Lung microvascular endothelial cell (primary cell): ENCODE measurements at regions not wholly inside any gene's neighbourhood (a gene's known extent, or its start where the extent isn't known, plus 50 kb on each side); places are given as distances from the start of the nearest gene placed in this dataset.
A peak's percentile ranks its signal among the peaks of the same experiment; 100 is the strongest.

Experiments used
- DNase-seq, 2 donors: peaks; one replicate each; pipeline versions ENCODE4 v3.0.0 to v3.0.0-alpha.2; 2010; ENCODE audit warnings: low read depth in 2 of 2

DNA sequence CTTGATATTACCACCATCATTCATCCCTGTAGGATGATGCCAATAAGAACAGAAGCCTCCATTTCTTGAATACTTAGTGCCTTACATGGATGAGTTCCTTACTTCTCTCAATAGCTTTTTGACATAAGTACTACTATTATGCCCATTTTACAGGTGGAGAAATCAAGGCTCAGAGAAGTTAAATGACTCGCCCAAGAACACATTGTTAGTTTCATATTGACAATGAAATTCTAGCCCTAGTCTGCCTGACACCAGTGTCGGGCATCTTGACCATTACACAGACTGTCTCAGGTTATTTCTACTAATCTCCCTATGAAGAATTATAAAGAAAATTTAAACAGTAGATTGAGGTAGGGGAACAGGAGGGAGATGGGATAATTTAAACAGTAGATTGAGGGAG is 52.5 kb upstream of the ARL8B start:
- DNase-seq, result no peak

DNA sequence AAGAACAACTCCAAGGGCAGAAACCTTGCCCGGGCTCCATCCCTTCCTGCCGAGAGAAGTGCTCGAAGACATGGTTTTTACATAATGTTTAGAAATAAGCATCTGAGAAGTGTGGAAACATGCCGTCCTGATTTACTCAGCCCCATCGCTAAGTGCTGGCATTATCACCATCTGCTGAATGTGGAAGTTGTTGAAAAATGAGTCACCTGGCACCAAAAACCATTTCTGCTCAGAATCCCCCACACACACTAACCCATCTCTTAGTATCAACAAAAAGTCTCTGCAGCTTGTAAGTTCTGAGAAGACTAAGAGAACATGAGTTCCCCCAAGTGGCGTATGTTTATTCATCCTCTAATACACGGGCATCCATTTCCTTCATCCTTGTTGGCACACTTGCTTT is 51.0 kb upstream of the ARL8B start:
- peak in 1 of 2 donors; percentile 21 for DNase-seq

DNA sequence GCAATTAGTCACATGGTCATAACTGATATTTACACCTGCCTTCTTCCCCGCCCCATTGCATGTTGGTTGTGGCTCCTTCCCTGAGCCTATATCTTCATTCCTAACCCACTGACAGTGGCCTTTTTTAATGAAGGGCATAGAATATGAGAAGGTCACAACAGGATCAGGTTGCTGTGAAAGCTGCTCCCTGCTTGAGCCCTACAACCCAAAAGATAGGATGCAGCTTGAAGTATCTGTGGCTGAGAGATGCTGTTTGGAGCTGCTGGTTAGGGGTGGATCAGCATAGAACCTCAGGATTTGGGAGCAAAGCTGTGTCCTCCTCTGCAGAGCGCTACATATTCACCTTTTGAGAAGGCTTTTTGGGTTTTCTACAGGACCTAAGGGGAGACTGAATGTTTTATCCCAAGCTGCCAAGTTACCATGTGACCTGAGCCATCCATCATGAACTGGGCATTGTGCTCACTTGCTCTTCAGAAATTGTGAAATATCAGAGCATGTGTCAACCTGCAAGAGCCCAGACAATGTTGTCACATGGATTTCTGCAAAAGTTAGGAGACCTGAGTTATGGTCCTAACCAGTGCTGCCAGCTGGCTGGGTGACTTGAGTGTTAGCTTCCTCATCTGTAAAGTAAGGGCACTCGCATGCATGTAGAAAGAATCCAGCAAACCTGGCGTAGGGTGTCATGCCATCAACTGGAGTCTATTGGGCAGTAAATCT is 49.8 kb upstream of the ARL8B start:
- no peak for DNase-seq
